GM19240 (cell line): ENCODE measurements at regions not wholly inside any gene's neighbourhood (a gene's known extent, or its start where the extent isn't known, plus 50 kb on each side); places are given as distances from the start of the nearest gene placed in this dataset.
A peak's percentile ranks its signal among the peaks of the same experiment; 100 is the strongest.

Source experiments
- DNase-seq: peaks from one replicate; pipeline ENCODE4 v3.0.0; 2011; ENCODE audit warnings: low spot score; ENCODE audit not compliant: insufficient read length

DNA sequence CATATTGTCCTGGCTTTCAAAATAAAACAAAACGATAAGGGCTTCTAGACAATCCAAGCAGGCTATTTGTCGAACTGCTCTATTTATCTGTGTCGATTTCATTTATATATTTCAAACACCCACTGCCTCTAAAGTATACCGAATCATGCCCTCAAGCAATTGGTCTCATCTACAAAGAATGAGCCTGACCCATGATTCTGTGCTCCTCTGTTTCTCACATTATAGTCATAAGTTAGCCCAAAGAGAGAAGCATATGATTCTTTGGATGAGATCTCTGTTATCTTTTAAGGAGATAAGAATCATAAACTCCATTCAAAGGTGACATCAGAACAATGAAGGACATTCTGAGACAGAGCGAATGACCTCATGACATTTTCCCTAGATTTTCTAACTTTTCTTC lies 191.1 kb downstream of the MAP2K6 start:
- no peak for DNase-seq

DNA sequence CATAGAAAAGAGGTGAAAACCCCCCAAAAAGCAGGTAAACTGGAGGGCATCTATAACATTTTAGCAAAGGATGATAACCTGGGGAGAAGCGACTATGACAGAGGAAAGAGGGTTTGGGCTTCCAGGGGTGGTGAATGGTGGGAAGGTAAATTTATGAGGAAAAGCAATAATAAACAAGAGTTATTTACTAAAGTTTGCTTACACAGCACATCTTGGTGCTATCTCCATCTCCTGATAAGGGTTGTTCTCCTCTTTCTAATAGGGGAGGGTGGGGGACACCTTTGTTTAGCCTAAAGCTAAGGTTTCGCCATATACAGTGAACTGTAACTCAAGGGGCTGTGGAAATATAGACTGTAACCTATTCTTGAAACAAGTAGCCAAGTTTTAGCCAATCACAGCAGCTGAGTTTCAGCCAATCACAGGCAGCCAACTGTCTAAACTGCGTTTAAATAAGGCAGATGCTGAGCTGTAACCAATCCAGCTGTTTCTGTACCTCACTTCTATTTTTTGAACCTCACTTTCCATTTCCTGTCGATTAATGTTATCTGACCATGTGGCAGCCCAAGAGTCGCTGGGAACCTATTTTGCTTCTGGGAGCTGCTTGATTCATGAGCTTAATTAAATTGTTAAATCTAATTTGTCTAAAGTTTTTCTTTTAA lies 191.8 kb downstream of the MAP2K6 start:
- no peak for DNase-seq

DNA sequence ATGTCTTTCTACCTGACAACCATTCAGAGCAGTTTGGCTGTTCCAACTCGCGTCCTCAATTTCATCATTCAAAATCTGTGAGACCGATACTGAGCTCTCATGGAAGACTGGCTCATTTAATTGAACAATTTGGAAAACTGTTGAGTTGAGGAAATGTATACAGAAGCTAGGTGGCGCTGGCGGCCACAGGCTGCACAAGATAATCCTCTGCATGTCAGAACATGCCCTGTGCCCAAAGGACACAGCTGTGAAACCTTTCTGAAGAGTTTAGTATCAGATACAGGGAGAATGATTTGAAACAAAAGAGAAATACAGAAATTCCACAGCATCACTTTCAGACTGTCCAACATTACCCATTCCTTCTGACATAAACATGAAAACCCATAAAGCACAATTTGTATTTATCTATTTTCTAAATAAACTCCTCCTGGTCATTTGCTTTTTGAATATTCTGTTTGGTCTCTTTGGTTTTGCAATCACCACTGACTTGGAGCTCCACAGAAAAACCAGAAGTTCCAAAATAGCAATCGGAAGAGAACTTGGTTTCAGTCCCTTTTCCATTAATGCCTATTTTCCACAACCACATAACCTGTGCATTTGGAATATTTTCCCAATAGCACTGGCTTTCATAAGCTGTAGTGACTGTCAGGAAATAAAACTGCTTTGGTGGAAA lies 192.8 kb downstream of the MAP2K6 start:
- DNase-seq, result peak; percentile 11

DNA sequence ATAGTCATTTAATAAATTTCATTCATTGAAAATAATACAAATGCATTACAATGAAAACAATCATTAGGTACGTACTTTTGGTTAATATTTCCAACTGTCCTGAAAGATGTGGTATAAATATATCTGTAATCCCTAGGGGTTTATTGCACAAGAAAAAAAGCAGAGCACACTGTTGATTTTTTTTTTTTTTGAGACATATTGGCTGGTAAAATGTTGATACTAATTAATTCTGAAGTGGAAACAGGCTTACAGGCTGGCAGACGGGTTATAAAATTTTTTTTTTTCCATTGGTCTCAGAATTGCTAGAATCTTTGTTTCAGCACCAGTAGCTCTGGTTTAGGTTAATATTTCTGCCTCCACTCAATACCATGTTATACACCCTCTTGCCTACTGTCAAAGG lies 193.6 kb downstream of the MAP2K6 start:
- no peak for DNase-seq

DNA sequence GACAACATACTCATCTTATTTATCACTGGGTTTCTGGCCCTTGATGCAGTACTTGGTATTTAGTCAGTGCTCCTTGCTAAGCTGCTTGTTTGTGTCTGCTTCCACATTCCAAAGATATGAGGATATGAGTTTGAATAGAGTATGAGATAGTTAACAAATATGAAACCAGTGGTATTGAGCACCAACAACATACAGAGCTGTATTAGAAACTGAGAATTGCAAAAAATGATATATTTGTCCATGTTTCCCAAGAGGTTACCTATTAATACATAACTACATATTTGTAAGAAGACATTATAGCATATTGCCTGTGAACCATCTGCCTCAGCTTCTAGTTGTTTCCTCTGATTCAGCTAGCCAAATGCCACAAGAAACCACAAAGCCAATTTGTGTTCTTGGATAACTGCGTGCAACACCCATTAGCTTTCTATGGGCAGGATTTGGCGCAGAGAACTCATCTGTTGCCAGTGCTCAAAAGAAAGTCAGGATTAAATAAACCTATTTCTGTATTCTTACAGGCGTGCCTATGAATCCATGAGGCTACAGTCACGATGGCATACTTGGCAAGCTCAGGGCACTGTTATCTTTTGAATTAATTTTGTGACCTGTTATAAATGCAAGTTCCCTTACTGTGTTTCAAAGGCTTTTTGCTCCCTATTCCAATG lies 194.4 kb downstream of the MAP2K6 start:
- DNase-seq, result no peak

DNA sequence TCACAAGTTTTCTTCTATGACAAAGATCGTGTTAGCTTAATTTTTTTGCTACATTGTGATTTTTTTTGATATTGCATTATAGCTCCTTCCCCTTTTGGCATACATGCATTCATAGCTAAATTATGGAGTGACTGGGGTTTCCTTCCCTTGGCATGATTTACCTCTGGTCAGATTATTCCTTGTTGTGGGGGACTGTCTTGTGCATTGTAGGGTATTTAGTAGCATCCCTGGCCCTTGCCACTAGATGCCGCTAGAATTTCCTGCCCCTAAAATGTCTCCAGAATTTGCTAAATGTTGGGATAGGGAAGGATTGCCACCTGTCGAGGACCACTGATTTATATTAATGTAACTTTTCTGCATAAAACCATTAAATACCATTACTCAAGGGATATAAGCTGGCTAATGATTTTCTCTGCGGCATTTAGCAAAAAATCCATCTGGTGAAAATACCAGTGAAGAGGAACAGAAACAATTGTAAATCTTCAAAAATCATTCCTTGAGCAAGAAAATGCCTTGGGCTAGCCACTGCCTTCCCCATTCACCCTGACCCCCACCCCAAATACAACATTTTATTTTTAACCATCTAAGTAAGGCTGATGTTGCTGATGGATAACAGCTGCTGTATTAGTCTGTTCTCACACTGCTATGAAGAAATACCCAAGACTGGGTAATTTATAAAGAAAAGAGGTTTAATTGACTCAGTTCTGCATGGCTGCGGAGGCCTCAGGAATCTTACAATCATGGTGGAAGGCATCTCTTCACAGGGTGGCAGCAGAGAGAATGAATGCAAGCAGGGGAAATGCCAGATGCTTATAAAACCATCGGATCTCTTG lies 195.2 kb downstream of the MAP2K6 start:
- no peak for DNase-seq

DNA sequence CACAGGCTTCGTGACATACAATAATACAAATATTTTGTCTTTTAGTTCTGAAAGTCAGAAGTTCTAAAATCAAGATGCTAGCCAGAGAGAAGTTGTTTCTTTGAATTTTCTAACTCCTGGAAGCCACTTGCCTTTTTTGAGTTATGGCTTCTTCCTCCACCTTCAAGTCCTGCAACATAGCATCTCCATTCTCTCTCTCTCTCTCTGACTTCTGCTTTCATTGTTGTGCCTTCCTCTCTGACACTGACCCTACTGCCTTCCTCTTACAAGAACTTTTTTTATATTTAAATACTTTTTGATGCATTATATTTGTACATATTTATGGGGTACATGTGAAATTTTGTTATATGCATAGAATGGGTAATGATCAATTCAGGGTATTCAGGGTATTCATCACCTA lies 205.9 kb downstream of the MAP2K6 start:
- DNase-seq, result no peak

DNA sequence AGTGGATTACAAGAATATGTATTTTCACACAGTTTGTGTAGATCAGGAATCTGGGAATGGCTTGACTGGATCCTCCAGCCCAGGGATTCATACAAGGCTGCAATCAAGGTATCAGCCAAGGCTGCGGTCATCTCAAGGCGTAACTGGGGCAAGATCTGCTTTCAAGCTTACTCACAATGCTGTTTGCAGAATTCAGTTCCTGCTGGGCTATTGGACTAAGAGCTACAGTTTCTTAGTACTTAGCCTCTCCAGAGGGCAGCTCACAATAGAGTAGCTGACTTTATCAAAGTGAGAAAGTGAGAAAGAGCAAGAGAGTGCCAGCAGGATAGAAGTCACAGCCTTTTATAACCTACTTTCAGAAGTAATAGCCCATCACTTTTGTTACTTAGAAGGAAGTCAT lies 211.0 kb downstream of the MAP2K6 start:
- no peak for DNase-seq

DNA sequence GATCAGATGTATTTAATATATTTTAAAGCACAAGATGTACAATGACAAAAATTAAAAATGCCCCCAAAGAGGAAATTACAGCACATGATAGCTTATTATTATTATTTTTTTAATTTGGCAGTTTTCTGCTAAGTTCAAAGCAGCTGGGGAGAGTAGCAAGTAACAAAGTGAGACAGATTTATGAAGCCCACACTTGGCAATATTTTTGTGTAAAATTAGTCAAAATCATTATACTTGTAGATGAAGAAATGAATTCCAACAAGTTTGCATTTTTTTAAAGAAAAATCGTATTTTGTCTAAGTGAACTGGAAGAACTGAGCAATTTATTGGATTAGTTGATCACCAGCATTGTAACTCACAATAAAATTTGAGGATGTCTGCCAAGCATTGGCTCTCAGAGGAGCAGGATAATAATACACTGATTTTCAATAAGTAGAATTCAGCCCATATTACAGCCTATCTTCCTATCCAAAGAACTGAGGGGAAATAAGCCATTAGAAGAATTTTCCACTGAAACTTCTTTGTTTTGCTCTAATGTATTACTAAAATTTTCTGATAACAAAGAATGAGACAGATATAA lies 215.6 kb downstream of the MAP2K6 start:
- no peak for DNase-seq

DNA sequence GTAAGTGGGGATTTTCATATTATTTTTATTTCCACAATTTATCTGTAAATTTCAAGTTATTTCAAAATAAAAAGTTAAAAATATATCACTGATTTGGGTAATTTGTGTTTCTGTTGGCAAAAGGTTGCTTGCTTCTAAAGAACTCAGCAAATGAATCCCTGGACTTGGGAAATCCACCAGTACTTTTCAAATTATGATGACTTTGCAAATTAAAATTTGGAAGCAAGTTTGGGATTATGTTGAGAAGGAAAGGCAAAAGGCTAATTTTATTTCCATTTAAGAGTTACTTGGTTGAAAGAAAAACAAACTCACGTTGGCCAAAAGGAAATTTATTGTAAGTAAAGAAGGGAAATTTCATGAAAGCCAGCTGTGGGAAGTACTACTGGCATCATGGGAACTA lies 220.3 kb downstream of the MAP2K6 start:
- no peak for DNase-seq

DNA sequence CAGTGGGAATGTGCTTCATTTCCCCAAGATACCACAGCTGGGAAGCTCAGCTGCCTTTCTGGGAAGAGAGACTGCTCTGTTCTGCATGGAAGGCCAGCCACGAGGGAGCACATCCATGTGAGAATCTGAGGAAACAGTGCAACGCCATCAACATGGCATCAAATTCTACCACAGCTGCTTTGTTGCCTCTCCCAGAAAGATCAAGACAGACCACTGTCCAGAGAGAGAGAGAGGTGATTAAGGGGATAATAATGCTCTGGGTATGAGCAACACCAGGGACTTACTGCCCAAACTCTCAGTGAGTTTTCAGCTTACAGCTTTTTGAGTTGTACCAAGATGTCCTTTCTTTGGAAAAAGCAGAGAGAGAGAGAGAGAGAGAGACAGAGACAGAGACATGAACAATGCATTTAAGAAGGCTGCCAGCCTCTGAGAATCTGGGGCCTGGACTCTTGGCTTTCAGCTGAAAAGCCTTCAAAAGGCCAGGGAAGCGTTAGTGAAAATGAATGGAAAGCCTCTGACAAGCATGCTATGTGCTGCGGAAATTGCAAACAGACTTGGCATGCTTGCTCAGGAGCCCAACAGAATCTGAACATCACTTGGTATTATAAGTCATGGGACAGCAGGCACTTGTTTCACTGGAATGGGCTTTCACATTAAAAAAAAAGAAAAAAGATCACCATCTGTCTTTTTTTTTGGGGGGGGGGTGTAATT lies 223.1 kb downstream of the MAP2K6 start:
- no peak for DNase-seq

DNA sequence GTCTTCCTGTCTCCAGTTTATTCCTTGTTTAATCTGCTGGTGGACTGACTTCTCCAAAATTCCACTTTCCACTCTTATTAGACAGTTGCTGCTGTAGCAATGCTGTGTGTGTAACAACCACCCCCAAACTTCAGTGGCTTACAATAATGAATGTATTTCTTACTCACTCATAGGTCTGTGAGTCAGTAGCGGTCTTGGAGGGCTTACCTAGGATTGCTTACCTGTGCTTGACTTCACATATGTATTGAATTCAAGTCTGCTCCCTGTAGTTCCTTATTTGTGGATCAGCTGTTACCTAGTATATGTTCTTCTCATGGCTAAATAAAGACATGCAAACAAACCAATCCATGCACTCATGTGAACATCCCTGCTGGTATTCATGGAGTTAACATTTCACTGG lies 224.6 kb downstream of the MAP2K6 start:
- DNase-seq, result no peak

DNA sequence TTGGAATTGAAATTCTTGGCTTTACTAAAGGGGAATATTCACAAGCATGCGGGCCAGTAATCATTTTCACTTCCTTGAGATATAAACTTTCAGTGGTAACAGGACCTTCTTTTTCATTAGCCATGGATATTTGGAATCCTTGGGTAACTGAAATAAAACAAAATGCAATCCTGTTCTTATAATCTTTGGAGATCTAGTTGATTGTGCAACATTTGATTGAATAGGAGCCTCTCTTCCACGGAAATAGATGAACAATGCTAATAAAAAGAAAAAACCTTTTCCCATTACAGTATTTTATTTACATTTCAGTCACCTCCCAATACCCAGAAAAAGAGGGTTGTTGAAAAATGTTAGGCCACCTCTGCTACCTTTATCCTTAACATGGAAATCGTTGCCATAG lies 225.6 kb downstream of the MAP2K6 start:
- DNase-seq, result no peak

DNA sequence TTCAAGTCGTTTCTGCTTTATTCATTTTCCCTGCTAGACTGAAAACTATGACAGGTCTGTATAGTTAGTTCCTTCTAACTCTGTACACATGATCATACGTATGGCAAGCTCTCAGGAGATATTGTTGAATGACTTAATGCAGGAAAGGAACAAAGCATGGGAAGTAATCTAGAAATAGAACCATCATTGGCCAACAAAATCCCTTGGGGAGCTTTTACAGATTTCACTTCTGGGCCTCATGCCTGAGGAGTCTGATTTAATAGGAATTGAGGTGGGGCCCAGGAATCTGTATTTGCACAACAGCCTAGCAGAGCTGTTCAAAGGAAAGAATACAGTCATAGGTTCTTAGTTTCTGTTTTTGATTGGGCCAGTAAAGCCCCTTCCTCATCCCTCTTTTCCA lies 229.2 kb downstream of the MAP2K6 start:
- DNase-seq, result no peak

DNA sequence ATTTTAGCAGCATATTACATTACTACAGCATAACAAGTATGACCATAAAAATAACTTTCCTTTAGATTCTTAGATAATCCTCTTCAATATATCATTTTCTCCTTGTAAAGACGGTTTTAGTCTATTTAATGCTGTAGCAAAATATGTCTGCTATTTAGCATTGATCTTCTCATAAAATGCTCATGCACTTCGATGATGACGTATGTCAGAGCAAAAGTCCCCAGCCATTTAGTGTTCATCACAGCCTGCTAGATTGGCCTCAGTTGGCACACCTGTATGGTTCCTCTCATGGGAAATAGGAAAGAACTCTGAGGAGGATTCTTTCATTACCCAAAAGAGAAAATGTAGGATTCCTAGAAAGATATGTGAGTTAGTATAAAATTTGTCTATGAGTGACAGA lies 232.2 kb downstream of the MAP2K6 start:
- no peak for DNase-seq

DNA sequence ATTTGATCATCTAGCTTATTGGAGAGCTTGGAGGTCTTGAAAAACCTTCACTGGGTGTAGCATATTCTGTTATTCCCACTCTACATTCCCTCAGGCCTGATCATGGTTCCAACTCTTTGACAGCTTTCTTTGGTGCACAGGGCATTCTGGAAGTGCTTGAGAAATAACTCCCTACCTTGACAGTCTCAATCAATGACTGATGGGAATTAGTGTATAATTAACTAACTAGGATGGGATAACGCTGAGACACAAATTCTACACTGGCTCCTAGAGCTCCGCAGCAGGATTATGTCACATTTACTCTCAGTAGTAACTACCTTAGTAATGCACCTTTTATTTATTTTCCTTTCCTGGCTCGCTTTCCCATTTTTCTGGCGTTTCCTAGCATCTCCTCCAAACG lies 236.4 kb downstream of the MAP2K6 start:
- DNase-seq, result no peak

DNA sequence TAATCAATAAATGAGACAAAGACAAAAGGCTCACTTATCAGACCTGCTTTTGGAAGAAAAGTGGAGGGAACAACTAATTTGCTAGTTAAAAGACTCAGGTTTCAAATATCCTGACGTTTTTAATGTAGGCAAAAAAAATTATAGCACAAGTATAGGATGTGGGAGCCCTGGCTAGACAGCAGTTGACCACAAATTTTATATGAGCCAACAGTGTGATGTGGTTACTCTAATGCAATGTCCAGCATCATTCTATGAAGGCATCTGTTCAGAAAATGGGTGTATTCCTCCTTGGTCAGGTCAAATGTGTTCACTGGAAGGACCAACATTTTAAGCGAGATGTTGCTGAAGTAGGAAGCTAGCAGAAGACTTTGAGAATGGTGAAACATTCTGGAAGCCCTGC lies 237.4 kb downstream of the MAP2K6 start:
- DNase-seq, result no peak

DNA sequence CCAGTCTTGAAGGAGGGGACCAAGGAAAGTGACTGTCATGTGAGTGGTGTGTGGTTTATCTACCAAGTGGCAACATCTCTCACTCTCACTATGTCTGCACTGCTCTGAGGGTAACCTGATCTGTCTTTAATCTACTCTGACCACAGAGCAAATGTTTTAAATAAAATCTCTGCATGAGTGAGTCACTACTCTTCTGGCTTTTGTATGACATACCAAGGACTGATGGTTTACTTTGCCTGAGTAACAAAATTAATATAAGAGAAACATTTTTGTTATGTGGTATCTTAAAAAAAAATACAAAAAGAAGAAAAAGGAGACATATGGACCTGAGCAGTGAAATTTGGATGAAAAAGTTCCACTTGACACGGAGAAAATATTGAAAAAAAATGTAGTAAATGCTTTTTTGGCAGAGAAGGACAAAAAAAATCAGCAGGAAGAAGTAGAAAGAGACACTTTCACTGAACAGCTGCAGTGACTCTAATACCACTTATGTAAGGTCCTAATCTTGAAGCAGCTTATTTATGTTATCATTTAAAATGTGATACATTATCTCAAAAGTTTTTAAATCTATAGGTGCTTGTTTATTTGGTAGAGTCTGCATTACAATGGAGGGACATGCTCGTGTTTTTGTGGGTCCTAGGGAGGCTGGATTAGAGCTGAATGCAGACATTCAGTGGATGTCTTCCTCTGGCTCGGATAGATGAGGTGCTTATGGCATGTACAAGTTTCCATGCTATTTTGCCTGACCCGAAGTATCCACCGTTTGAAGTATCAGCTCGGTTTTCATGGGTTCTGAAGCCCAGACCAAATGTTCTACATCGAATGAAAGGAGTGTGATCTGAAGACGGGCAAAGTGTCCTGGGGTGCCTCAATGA lies 240.7 kb downstream of the MAP2K6 start:
- no peak for DNase-seq

DNA sequence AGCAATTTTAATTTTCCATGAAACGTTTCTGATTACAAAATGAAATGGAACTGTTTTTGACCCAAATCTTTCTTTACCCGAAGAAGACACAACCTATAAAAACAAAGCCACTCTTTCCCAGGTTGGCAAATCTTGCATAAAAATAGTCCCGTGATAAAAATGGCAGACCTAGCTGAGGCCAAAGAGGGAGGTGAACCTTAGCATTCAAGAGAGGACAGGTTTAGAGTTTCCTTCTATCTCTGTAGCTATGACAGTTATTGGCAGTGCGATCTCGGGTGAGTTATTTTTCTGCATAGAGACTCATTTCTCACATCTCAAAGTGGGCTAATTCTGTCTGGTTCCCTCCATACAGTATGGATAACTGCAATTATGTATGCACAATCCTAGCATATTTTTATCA lies 241.4 kb downstream of the MAP2K6 start:
- DNase-seq, result no peak
